Tibial nerve (tissue), 4 donors: ENCODE measurements at regions not wholly inside any gene's neighbourhood (a gene's known extent, or its start where the extent isn't known, plus 50 kb on each side); places are given as distances from the start of the nearest gene placed in this dataset.

Source experiments
- DNase-seq, 2 donors: peaks; one replicate each; pipeline ENCODE4 v3.0.0-alpha.2; 2019; ENCODE audit warnings: low spot score in 2 of 2
- H3K27ac ChIP-seq, 4 donors: fragments of 200-600 bp; sonication (generic) in 3 of 4; one replicate each; pipeline ENCODE4 v1.5.1; 2017 to 2019; ENCODE audit warnings: mild to moderate bottlenecking in 1 of 4
- H3K27me3 ChIP-seq, 2 donors: fragments of 200-600 bp; sonication (generic) in 1 of 2; one replicate each; pipeline versions ENCODE4 v1.5.1 to v1.6.0; 2017 to 2019
- H3K36me3 ChIP-seq, 3 donors: fragments of 200-600 bp; sonication (generic); one replicate each; pipeline ENCODE4 v1.5.1; 2018 to 2019
- H3K4me1 ChIP-seq, 4 donors: fragments of 200-600 bp; sonication (generic) in 3 of 4; one replicate each; pipeline ENCODE4 v1.5.1; 2017 to 2019
- H3K4me3 ChIP-seq, 4 donors: fragments of 200-600 bp; sonication (generic) in 3 of 4; one replicate each; pipeline ENCODE4 v1.5.1; 2017 to 2019; ENCODE audit warnings: mild to moderate bottlenecking in 1 of 4, moderate library complexity in 1 of 4
- H3K9me3 ChIP-seq, 4 donors: fragments of 200-600 bp; sonication (generic) in 3 of 4; one replicate each; pipeline ENCODE4 v1.5.1; 2017 to 2019
- CTCF ChIP-seq, 5 experiments: fragments of 200-600 bp in 3 of 5; fragments of 450-650 bp in 2 of 5; sonication (generic) in 3 of 5; IDR thresholded peaks; one replicate each; pipeline ENCODE4 v1.5.1; 2016 to 2019; ENCODE audit warnings: antibody characterized with exemption in 5 of 5, mild to moderate bottlenecking in 3 of 5, moderate library complexity in 2 of 5
- EP300 ChIP-seq, 2 donors: sonication (generic); formaldehyde crosslinking; IDR thresholded peaks; one replicate each; pipeline ENCODE4 v1.6.1; 2017; ENCODE audit warnings: antibody characterized with exemption in 2 of 2, mild to moderate bottlenecking in 1 of 2
- POLR2A ChIP-seq, 2 donors: fragments of 450-650 bp; IDR thresholded peaks; one replicate each; pipeline ENCODE4 v1.6.1; 2017; ENCODE audit warnings: antibody characterized with exemption in 2 of 2, mild to moderate bottlenecking in 2 of 2, moderate library complexity in 2 of 2
- WGBS, 2 donors: methylation state at CpG; one replicate each; pipeline ENCODE4 v1.1.5; 2018; 5-methylcytosine and 5-hydroxymethylcytosine counted together

- no peak for DNase-seq
- WGBS, 2 donors: 75% methylated on average over 6 of the region's 6 CpGs
- Histone ChIP-seq H3K27me3 (no peaks in the 10 kb centered on the region), H3K4me1 (no peaks in the 10 kb centered on the region), H3K9me3 (no peaks in the 10 kb centered on the region), H3K36me3 (no peaks in the 10 kb centered on the region), H3K27ac (no peak overlapping the region), H3K4me3 (no peak overlapping the region)
- TF ChIP-seq CTCF (IDR thresholded peaks at IDR 0.05) (no peak), POLR2A (IDR thresholded peaks at IDR 0.05) (no peak), EP300 (IDR thresholded peaks at IDR 0.05) (no peak)
These were observed 100.7 kb downstream of the DUSP6 start for GRCh38 chr12:89251342-89252271.

DNA sequence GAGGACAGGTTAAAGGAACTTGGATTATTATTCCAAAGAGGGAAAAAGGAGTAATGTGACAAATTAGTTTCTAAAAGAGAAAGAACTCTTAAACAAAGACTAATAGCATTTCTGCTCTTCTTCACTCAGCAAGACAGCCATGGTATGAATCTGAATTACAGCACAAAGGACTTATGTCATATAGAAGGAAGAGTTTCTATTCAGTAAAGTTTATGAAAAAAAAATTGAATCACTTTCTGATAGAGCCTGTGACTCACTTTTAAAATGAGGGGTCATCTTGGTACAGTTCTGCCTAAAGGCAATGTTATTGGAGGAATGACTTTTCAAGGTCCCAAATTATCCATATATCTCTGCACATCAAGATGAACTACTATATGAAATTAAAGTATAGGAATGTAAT, 101.7 kb downstream of the DUSP6 start:
- no peak overlapping the region for H3K4me3 ChIP-seq
- H3K27ac ChIP-seq: no peak overlapping the region

DNA sequence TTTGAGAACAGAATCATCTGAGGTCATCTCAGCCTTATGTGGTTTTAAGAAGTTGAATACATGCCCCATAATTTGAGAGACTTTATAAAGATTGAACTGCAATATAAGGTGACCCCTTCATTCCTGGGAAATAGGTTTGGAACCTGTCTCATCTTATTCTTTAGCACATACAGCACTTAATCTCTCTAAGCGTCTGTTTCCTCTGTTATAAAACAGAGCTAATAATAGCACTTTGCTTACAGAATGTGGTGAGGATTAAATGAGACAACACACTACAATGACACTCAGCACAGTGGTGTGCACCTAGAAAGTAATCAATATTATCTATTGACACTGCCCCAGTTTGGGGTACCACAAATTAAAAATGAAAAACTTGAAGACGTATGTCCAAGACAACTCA, 102.1 kb downstream of the DUSP6 start:
- WGBS, 2 donors: 78 to 88% methylated on average over 2 of the region's 2 CpGs
- TF ChIP-seq POLR2A (IDR thresholded peaks at IDR 0.05) (no peak), EP300 (IDR thresholded peaks at IDR 0.05) (no peak), CTCF (IDR thresholded peaks at IDR 0.05) (no peak)
- Histone ChIP-seq H3K27ac (no peak overlapping the region), H3K27me3 (no peaks in the 10 kb centered on the region), H3K4me1 (no peaks in the 10 kb centered on the region), H3K9me3 (no peaks in the 10 kb centered on the region), H3K4me3 (no peak overlapping the region), H3K36me3 (no peaks in the 10 kb centered on the region)
- no peak for DNase-seq

More for the DNA sequence above, 101.7 kb downstream of the DUSP6 start:
- no peaks in the 10 kb centered on the region for H3K27me3 ChIP-seq
- no peak for DNase-seq
- no peaks in the 10 kb centered on the region for H3K36me3 ChIP-seq
- H3K9me3 ChIP-seq: no peaks in the 10 kb centered on the region
- TF ChIP-seq POLR2A (IDR thresholded peaks at IDR 0.05) (no peak), EP300 (IDR thresholded peaks at IDR 0.05) (no peak), CTCF (IDR thresholded peaks at IDR 0.05) (no peak)
- H3K4me1 ChIP-seq: no peaks in the 10 kb centered on the region

DNA sequence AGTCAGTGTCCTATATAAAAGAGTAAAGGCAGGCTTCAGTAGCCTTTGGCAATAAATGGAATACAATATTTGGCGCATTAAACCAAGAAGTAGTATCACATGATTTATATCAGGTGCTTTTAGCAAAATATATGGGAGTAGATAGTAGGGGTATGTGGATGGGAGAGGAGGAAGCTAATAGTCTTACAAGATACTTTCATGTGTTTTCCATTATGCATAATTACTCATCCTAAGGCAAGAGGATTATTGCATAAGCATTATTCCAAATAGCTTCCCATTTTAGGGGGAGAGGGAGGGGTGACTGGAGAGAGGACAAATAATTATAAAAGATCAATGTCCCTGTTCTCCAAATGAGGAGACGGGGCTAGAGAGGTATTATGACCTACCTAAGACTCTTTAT, 104.3 kb downstream of the DUSP6 start:
- H3K9me3 ChIP-seq: no peaks in the 10 kb centered on the region
- no peak overlapping the region for H3K4me3 ChIP-seq
- 89 to 93% methylated on average over 2 of the region's 2 CpGs for WGBS, 2 donors
- H3K27me3 ChIP-seq: no peaks in the 10 kb centered on the region
- no peak for DNase-seq
- TF ChIP-seq EP300 (IDR thresholded peaks at IDR 0.05): no peak
- no peak for TF ChIP-seq CTCF (IDR thresholded peaks at IDR 0.05)
- H3K27ac ChIP-seq: no peak overlapping the region
- H3K4me1 ChIP-seq: peaks cover 0 to 8% (median 0%) of the 10 kb centered on the region in 4 donors
- H3K36me3 ChIP-seq: no peaks in the 10 kb centered on the region

DNA sequence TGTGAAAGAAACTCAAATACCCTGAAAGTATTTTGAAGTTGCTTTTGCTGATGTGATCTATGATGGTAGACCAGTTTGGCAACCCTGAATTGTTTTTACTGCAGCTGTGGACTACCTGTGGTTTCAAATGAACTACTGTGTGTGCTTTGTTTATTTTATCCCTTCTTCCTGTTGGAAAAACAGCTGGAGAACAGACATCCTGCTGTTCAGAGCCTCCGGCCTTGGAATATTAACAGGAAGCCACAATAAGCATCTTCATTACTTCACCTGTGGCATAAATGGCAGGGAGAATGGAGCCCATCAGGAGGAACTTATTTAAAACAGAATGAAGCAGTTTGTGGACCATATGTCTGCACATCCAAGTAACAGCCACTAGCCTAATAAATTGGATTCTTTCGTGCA, 104.8 kb downstream of the DUSP6 start:
- no peak for TF ChIP-seq CTCF (IDR thresholded peaks at IDR 0.05)
- no peak for TF ChIP-seq EP300 (IDR thresholded peaks at IDR 0.05)
- no peak for TF ChIP-seq POLR2A (IDR thresholded peaks at IDR 0.05)
- no peak for DNase-seq
- Histone ChIP-seq H3K36me3 (no peaks in the 10 kb centered on the region), H3K27me3 (no peaks in the 10 kb centered on the region), H3K27ac (no peak overlapping the region), H3K9me3 (no peaks in the 10 kb centered on the region), H3K4me1 (peaks cover 0 to 8% (median 0%) of the 10 kb centered on the region in 4 donors), H3K4me3 (no peak overlapping the region)
- 72 to 79% methylated on average over 2 of the region's 2 CpGs for WGBS, 2 donors
